HG02938 (cell line): ENCODE measurements at regions not wholly inside any gene's neighbourhood (a gene's known extent, or its start where the extent isn't known, plus 50 kb on each side); places are given as distances from the start of the nearest gene placed in this dataset.
"Not testable (repeated sequence)": the region's sequence is repeated elsewhere in the genome, so short reads cannot be mapped to it uniquely, and the experiment has no call there.

Experiments used
- ATAC-seq: cut with Tn5 transposase; IDR thresholded peaks from one replicate; pipeline ENCODE4 v1.9.1; 2021; ENCODE audit warnings: mild to moderate bottlenecking, moderate library complexity; ENCODE audit not compliant: unreplicated experiment

GRCh38 chr10:61020420-61021158 lies 76.6 kb upstream of the RHOBTB1 start:
- no peak for ATAC-seq

GRCh38 chr10:61018146-61018545 lies 74.2 kb upstream of the RHOBTB1 start:
- no peak for ATAC-seq

GRCh38 chr10:61016630-61017029 lies 72.6 kb upstream of the RHOBTB1 start:
- ATAC-seq, result no peak

GRCh38 chr10:61016007-61016406 lies 72.0 kb upstream of the RHOBTB1 start:
- ATAC-seq, result no peak

GRCh38 chr10:61010863-61011262 lies 66.9 kb upstream of the RHOBTB1 start:
- ATAC-seq, result no peak

GRCh38 chr10:61003069-61003468 lies 59.1 kb upstream of the RHOBTB1 start:
- ATAC-seq, result not testable (repeated sequence)

- no peak for ATAC-seq
Observed at GRCh38 chr10:61001731-61002122, 57.7 kb upstream of the RHOBTB1 start.

- no peak for ATAC-seq
Observed at GRCh38 chr10:61000769-61001730, 57.1 kb upstream of the RHOBTB1 start.

- ATAC-seq, result no peak
Observed at GRCh38 chr10:60998932-60999331, 54.9 kb upstream of the RHOBTB1 start.

- no peak for ATAC-seq
Observed at GRCh38 chr10:60994128-60994527, 50.1 kb upstream of the RHOBTB1 start.
